ENCODE measurements at regions not wholly inside any gene's neighbourhood (a gene's known extent, or its start where the extent isn't known, plus 50 kb on each side); places are given as distances from the start of the nearest gene placed in this dataset.

DNA sequence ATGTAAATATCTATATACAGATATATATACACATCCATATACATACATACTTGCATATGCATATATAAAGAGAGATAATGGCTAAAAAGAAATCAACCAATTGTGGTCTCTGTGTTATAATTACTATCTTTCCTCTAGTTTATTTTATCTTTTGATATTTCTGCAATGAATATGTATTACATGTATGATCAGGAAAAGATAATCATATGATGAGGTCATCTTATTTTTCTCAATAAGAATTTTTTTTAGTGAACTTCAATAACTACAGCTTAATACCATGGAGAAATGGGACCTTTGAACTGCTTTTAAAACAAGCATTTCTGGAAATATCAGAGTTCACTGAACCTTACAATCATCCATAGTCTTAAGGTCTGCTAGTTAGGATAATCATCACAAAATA is 158.0 kb downstream of the HNRNPD start:
- no peak for TF ChIP-seq POLR2A (IDR thresholded peaks at IDR 0.05)
- TF ChIP-seq, protein P1, sequence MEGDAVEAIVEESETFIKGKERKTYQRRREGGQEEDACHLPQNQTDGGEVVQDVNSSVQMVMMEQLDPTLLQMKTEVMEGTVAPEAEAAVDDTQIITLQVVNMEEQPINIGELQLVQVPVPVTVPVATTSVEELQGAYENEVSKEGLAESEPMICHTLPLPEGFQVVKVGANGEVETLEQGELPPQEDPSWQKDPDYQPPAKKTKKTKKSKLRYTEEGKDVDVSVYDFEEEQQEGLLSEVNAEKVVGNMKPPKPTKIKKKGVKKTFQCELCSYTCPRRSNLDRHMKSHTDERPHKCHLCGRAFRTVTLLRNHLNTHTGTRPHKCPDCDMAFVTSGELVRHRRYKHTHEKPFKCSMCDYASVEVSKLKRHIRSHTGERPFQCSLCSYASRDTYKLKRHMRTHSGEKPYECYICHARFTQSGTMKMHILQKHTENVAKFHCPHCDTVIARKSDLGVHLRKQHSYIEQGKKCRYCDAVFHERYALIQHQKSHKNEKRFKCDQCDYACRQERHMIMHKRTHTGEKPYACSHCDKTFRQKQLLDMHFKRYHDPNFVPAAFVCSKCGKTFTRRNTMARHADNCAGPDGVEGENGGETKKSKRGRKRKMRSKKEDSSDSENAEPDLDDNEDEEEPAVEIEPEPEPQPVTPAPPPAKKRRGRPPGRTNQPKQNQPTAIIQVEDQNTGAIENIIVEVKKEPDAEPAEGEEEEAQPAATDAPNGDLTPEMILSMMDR (IDR thresholded peaks at IDR 0.05): no peak
